NCI-H1694 (cell line): ENCODE measurements at regions not wholly inside any gene's neighbourhood (a gene's known extent, or its start where the extent isn't known, plus 50 kb on each side); places are given as distances from the start of the nearest gene placed in this dataset.
"Not testable (repeated sequence)": the region's sequence is repeated elsewhere in the genome, so short reads cannot be mapped to it uniquely, and the experiment has no call there.

Source experiments
- DNase-seq: peaks from one replicate; lab custom pipeline; 2025; lab: John Stamatoyannopoulos, UW

GRCh38 chrX:113048896-113049295 is 208.3 kb upstream of the AMOT start:
- no peak for DNase-seq

GRCh38 chrX:113048480-113048879 is 207.8 kb upstream of the AMOT start:
- DNase-seq, result no peak

- DNase-seq, result no peak
Measured at GRCh38 chrX:113033966-113034680, 193.5 kb upstream of the AMOT start.

GRCh38 chrX:113019958-113020357 is 179.3 kb upstream of the AMOT start:
- DNase-seq, result no peak

- no peak for DNase-seq
Measured at GRCh38 chrX:113009837-113010236, 169.2 kb upstream of the AMOT start.

GRCh38 chrX:113009029-113009428 is 168.4 kb upstream of the AMOT start:
- DNase-seq, result no peak

- DNase-seq, result no peak
Measured at GRCh38 chrX:113001836-113002235, 161.2 kb upstream of the AMOT start.

- DNase-seq, result no peak
Measured at GRCh38 chrX:112997991-112998390, 157.4 kb upstream of the AMOT start.

GRCh38 chrX:112991801-112992200 is 151.2 kb upstream of the AMOT start:
- no peak for DNase-seq

- no peak for DNase-seq
Measured at GRCh38 chrX:112979879-112980278, 139.2 kb upstream of the AMOT start.

- DNase-seq, result no peak
Measured at GRCh38 chrX:112968351-112969133, 127.9 kb upstream of the AMOT start.

- no peak for DNase-seq
Measured at GRCh38 chrX:112967903-112968302, 127.3 kb upstream of the AMOT start.

- DNase-seq, result no peak
Measured at GRCh38 chrX:112967341-112967740, 126.7 kb upstream of the AMOT start.

GRCh38 chrX:112961981-112962380 is 121.3 kb upstream of the AMOT start:
- DNase-seq, result no peak

- DNase-seq, result no peak
Measured at GRCh38 chrX:112947981-112948615, 107.5 kb upstream of the AMOT start.

- no peak for DNase-seq
Measured at GRCh38 chrX:112946227-112946626, 105.6 kb upstream of the AMOT start.

GRCh38 chrX:112945826-112946225 is 105.2 kb upstream of the AMOT start:
- no peak for DNase-seq

- no peak for DNase-seq
Measured at GRCh38 chrX:112941209-112941837, 100.7 kb upstream of the AMOT start.

GRCh38 chrX:112935029-112935428 is 94.4 kb upstream of the AMOT start:
- DNase-seq, result no peak

- DNase-seq, result no peak
Measured at GRCh38 chrX:112931900-112932299, 91.3 kb upstream of the AMOT start.

- DNase-seq, result no peak
Measured at GRCh38 chrX:112931478-112931877, 90.8 kb upstream of the AMOT start.

- DNase-seq, result not testable (repeated sequence)
Measured at GRCh38 chrX:112923381-112923780, 82.8 kb upstream of the AMOT start.

GRCh38 chrX:112913807-112914206 is 73.2 kb upstream of the AMOT start:
- DNase-seq, result no peak
